GM21367 (cell line): ENCODE measurements at regions not wholly inside any gene's neighbourhood (a gene's known extent, or its start where the extent isn't known, plus 50 kb on each side); places are given as distances from the start of the nearest gene placed in this dataset.

Experiments
- ATAC-seq: cut with Tn5 transposase; IDR thresholded peaks from one replicate; pipeline ENCODE4 v1.9.1; 2021; ENCODE audit not compliant: unreplicated experiment

DNA sequence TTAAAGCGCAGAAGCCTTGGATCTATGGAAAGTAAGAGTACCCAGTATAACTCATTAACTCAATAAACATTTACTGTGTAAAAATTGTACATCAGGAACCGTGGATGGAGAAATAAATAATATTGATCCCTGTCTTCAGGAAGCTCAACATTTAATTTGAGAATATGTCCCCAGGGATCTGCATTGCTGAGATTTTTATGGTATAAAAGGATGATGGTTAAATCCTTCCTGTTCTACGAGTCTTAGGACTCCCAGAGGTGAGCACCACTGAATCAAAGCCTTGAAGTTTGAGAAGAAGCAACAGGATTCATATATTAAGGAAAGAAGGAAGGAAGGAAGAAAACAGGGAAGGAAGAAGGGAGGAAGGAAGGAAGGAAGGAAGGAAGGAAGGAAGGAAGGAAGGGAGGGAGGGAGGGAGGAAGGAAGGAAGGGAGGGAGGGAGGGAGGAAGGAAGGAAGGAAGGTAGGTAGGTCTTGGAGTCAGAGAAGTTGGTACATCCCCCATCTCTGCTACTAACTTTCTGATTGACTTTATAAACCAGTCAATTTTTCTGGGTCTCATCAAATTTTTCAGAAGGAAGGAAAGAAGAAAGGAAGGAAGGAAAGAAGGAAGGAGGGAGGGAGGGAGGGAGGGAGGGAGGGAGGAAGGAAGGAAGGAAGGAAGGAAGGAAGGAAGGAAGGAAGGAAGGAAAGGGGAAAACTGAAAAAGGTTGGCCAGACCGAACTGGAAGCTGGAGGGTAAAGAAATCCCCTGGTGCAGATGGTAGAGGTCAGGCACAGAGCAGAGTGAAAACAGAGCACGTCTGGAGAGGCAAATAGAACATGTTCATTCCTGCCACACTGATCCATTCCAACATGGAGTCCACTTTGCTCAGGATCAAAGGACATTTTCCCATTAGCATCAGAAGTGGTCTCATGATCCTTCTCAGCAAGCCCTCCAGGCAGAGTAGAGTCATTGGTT, 422.2 kb upstream of the CDH11 start:
- no peak for ATAC-seq

GRCh38 chr16:65541646-65542045, 419.8 kb upstream of the CDH11 start:
- no peak for ATAC-seq

- ATAC-seq = no peak
These were observed 419.0 kb upstream of the CDH11 start for GRCh38 chr16:65540901-65541300.

GRCh38 chr16:65538976-65539375, 417.1 kb upstream of the CDH11 start:
- ATAC-seq = no peak

GRCh38 chr16:65537336-65537735, 415.5 kb upstream of the CDH11 start:
- ATAC-seq = no peak

DNA sequence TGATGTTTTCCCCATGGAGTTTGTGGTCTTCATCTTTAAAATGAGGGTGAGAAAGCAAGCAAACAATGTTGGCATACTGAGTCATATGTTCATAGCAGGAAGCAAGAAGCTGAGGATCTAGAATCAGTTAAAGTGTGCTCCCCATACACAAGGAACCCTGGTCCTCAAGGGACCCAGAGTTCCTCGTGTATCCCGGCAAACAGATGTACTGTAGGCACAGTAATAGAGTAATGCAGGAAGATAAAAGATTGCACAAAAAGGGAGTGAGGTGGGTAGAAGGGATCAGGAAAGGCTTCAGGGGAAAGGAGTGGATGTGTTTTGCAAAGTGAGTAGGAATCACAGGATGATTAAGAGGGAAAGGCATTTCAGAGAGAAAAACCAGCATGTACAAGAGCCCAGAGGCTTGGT, 412.3 kb upstream of the CDH11 start:
- ATAC-seq = no peak

- ATAC-seq = no peak
These were observed 411.0 kb upstream of the CDH11 start for GRCh38 chr16:65532846-65533245.

DNA sequence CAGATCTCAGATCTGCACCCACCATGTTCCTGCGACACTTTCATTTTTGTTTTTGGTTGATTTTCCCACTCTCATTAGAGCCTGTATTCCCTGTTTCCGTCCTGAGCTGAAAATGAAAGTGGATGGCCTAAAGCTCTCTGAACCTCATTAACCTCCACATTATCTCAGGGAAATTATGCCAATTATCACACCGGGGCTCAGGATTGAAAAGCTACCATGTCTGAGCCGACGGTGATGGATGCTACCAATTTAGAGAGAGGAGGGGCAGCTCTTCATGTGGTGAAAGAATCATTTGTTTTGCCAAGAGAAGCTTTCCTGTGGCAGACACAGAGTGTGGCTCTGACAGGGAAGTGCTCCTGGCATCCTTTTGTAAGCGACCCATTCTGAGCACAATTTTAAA, 410.4 kb upstream of the CDH11 start:
- no peak for ATAC-seq

GRCh38 chr16:65531475-65531874, 409.6 kb upstream of the CDH11 start:
- ATAC-seq = no peak

GRCh38 chr16:65525707-65526106, 403.8 kb upstream of the CDH11 start:
- no peak for ATAC-seq

- ATAC-seq = no peak
These were observed 403.1 kb upstream of the CDH11 start for GRCh38 chr16:65524997-65525396.

DNA sequence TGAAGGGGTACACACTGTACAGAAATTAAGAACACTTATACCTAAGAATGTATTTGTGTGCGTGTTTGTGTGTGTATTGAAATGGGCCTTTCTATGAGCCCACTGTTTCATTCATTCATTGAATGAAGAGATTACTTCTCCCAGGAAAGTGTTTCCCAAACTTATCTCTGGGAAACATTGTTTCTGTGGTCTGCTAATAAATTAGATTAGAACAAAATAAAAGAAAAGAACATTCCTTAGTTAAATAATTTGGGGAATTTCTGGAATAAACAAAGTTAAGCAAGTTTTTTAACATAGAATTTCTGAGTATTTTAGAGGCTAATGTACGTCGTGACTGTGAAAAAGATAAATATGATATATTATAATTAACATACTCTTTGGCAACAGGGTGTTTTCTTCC, 402.4 kb upstream of the CDH11 start:
- no peak for ATAC-seq

GRCh38 chr16:65523283-65523944, 401.6 kb upstream of the CDH11 start:
- ATAC-seq = no peak

DNA sequence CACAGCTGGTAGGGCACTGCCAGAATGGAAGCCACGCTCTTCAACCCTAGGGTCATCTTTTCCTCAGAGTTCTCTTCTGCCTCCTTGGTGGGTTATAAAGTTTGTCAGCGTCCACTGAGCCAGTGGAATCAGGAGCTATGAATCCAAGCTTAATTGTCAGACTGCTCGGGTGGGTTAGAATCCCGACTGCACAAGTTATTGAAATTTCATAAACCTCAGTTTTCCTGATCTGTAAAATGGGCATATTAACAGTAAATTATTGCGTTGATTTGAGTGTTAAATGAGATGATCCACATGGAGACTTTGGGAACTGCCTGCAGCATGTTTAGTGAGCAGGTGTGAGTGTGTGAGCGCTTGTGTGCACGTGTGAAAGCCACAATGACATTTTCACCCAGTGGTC, 400.5 kb upstream of the CDH11 start:
- ATAC-seq = no peak

GRCh38 chr16:65521633-65522328, 399.9 kb upstream of the CDH11 start:
- ATAC-seq = no peak

GRCh38 chr16:65519402-65519801, 397.5 kb upstream of the CDH11 start:
- ATAC-seq = no peak

DNA sequence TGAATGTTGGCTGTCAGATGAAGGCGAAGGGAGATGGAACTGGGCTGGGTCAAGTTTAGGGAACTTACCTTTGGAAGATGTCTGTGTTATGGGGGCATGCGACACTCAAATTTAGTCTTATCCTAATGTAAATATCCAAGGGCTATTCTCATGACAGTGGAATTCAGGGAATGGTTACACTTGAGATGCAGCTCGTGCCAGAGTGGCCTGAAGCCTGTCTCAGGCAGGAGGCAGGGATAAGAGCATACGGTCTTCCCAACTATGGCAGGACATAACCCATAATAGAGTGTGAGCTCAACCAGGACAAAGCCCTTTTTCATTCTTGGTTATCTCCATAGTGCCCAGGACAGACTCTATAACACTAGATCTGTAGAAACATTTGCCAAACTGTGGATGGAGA, 393.3 kb upstream of the CDH11 start:
- no peak for ATAC-seq

GRCh38 chr16:65510850-65511249, 389.0 kb upstream of the CDH11 start:
- ATAC-seq = no peak

DNA sequence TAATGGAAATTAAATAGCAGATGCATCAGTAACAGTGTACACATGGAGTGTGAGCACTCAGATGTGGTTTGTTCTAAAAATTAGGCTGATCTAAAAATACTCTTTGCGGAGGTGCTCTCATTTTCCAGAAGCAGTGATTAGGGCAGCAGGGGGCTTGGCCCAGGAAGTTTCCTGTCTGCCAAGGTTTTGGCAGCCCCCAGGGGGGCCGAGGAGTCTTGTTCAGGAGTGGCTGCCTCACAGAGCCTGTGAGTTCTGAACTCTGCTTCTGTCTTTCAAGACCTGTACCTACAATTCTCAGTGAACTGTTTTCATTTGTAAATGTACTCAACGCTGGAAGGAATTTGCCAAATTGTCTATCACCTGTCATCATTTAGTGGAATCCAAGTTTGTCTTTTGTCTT, 388.4 kb upstream of the CDH11 start:
- ATAC-seq = no peak

GRCh38 chr16:65509172-65509571, 387.3 kb upstream of the CDH11 start:
- ATAC-seq = no peak

- ATAC-seq = no peak
These were observed 379.1 kb upstream of the CDH11 start for GRCh38 chr16:65500919-65501318.

DNA sequence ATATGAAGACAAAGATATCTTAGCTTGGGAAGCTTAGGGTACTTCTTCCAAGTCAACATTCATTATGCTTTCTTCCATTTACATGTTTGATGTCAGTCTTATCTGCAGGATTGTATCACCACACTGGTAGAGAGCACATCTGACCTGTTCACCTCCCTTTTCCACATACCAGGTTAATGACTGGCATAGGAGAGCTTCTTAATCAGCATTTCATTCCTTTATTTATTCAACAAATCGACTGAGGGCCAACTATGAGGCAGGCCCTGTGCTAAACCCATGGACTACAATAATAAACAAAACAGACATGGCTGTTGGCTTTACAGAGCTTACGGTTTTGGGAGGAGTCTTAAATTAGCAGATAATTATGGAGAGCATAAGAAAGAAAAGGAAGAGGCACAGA, 378.1 kb upstream of the CDH11 start:
- ATAC-seq = no peak
